Fibroblast of villous mesenchyme (primary cell): ENCODE measurements at regions not wholly inside any gene's neighbourhood (a gene's known extent, or its start where the extent isn't known, plus 50 kb on each side); places are given as distances from the start of the nearest gene placed in this dataset.

Experiments
- DNase-seq: peaks from one replicate; pipeline ENCODE4 v3.0.0-alpha.2; 2010; ENCODE audit warnings: low read depth
- H3K4me3 ChIP-seq: 2 replicates; pipeline ENCODE4 v1.5.1; 2011; ENCODE audit warnings: low read depth, mild to moderate bottlenecking, low read length
- TF ChIP-seq, protein P1 (sequence below): IDR thresholded peaks from 2 replicates; pipeline ENCODE4 v1.5.1; 2012; ENCODE audit warnings: low read depth, mild to moderate bottlenecking, low read length; ENCODE audit not compliant: insufficient read depth

GRCh38 chr15:62465173-62465572, 300.1 kb upstream of the C2CD4B start:
- H3K4me3 ChIP-seq: no peak overlapping the region
- TF ChIP-seq, protein P1, sequence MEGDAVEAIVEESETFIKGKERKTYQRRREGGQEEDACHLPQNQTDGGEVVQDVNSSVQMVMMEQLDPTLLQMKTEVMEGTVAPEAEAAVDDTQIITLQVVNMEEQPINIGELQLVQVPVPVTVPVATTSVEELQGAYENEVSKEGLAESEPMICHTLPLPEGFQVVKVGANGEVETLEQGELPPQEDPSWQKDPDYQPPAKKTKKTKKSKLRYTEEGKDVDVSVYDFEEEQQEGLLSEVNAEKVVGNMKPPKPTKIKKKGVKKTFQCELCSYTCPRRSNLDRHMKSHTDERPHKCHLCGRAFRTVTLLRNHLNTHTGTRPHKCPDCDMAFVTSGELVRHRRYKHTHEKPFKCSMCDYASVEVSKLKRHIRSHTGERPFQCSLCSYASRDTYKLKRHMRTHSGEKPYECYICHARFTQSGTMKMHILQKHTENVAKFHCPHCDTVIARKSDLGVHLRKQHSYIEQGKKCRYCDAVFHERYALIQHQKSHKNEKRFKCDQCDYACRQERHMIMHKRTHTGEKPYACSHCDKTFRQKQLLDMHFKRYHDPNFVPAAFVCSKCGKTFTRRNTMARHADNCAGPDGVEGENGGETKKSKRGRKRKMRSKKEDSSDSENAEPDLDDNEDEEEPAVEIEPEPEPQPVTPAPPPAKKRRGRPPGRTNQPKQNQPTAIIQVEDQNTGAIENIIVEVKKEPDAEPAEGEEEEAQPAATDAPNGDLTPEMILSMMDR: no peak
- no peak for DNase-seq

- DNase-seq: no peak
- H3K4me3 ChIP-seq: no peak overlapping the region
- TF ChIP-seq, protein P1: no peak
Measured at GRCh38 chr15:62469478-62469873, 304.4 kb upstream of the C2CD4B start.

DNA sequence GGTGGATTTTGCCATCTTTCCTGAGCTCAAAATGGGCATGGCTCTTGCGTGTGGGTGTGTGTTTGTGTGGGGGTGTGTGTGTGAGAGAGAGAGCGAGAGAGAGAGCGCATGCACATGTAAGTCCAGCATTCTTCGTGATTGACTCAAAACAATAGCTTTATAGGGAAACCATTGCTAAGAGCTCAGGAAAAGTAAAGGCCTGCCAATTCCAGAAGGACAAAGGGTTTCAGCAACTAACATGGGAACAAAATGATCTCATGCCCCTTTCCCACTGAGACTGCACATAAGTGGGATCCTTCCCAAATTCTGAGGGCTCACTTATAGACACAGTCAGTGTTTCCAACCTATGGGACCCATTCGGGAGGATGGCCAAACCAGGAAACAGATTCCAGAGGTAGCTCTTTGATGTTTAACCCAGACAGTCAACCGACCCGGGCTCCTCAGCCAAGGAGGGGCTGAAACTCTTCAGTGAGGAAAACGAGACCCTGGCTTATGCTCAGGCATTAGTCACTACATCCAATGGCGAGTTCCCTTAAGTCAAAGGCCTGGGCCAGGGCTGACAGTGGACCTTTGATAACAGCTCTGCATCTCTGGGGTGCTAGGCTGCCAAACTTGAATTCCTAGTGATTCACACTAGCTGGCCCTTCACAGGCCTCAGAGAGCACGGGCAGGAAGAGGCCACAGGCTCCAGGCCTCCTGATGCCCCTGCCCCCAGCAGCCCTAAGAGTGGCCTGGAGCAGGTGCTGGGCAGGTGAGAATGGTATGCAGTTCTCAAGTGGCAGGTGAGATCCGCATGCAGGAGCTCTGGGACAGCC, 305.0 kb upstream of the C2CD4B start:
- DNase-seq: peak; percentile 57
- H3K4me3 ChIP-seq: no peak overlapping the region
- TF ChIP-seq, protein P1: no peak

GRCh38 chr15:62472616-62473299, 307.7 kb upstream of the C2CD4B start:
- TF ChIP-seq, protein P1: no peak
- no peak overlapping the region for H3K4me3 ChIP-seq
- DNase-seq: peak; percentile 47

DNA sequence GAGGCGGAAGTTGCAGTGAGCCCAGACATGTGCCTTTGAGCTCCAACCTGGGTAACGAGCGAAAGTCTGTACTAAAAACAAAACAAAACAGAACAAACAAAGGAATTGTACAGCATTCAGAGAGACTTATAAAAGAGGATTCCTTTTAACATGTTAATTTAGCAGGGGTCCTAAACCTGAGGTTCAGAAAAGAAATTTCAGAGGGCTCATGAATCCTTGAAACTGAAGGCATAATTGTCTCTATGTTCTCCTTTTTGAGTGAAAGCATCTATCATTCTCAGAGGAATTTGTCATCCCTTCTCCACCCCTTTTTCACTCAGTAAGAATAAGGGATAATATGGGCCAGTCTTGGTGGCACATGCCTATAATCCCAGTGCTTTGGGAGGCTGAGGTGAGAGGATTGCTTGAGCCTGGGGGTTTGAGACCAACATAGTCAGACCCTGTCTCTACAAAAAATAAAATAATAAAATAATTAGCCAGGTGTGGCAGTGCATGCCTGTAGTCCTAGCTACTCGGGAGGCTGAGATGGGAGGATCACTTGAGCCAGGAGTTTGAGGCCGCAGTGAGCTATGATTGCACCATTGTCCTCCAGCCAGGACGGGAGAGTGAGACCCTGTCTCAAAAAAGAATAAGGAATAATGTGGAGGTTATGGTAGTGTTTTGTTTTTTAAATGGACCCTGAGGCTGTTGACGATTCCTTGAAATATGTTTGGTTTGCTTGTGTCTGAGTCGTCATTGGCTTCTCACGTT, 309.1 kb upstream of the C2CD4B start:
- TF ChIP-seq, protein P1: no peak
- no peak for DNase-seq
- no peak overlapping the region for H3K4me3 ChIP-seq

- H3K4me3 ChIP-seq: no peak overlapping the region
- DNase-seq: no peak
- TF ChIP-seq, protein P1: no peak
Measured at GRCh38 chr15:62474771-62475124, 309.7 kb upstream of the C2CD4B start.
